HUES6 (cell line): ENCODE measurements at regions not wholly inside any gene's neighbourhood (a gene's known extent, or its start where the extent isn't known, plus 50 kb on each side); places are given as distances from the start of the nearest gene placed in this dataset.
"Not testable (repeated sequence)": the region's sequence is repeated elsewhere in the genome, so short reads cannot be mapped to it uniquely, and the experiment has no call there.

Experiments
- H3K27ac ChIP-seq: 2 replicates; pipeline ENCODE4 v1.7.0; 2013; ENCODE audit warnings: low read depth, mild to moderate bottlenecking, low read length, inconsistent platforms
- H3K27me3 ChIP-seq: 2 replicates; pipeline ENCODE4 v1.6.1; 2013; ENCODE audit warnings: low read length; ENCODE audit not compliant: control insufficient read depth, insufficient read depth
- H3K36me3 ChIP-seq: 2 replicates; pipeline ENCODE4 v1.6.1; 2013; ENCODE audit warnings: low read length; ENCODE audit not compliant: control insufficient read depth, insufficient read depth
- H3K4me1 ChIP-seq: 2 replicates; pipeline ENCODE4 v1.6.1; 2013; ENCODE audit warnings: low read length; ENCODE audit not compliant: control insufficient read depth, insufficient read depth
- H3K4me3 ChIP-seq: 2 replicates; pipeline ENCODE4 v1.5.1; 2013; ENCODE audit warnings: low read depth, low read length
- H3K9ac ChIP-seq: one replicate; pipeline ENCODE4 v1.6.1; 2013; ENCODE audit warnings: mild to moderate bottlenecking, low read length
- H3K9me3 ChIP-seq: 2 replicates; pipeline ENCODE4 v1.6.1; 2013; ENCODE audit warnings: low read depth, low read length; ENCODE audit not compliant: control insufficient read depth, insufficient read depth

DNA sequence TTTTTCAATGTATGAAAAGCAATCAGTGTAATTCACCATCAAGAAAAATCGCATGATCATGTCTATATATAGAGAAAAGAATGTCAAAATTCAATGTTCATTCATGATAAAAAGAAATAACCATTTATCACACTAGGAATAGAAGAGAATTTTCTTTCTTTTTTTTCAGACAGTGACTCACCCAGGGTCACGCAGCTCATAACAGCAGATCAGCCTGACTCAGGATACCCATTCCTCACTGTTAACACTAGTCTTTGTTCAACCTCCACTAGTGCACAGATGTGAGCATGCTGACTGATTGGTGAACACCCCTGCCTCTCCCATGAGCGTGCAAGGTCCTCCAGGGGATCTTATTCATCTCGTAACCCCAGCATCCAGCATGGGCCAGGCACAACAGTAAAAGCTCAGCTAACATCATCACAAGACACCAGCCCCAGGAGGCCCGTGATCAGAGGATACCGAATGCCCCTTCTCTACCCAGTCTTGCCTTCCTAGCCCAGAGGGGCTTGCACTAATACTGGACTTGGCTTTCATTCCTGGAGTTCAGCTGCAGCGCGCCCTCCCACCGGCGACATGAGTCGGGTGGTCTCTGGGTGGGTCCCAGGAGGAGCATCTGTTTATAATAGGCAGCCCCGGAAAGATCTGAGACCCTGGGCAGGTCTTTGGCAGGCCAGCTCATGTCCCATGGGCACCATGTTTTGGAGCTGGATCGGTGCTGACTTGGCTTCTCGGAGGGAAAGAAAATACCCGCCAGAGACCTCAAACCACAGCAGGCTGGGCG lies 539.5 kb upstream of the SLC10A2 start:
- Histone ChIP-seq H3K27ac (no peak overlapping the region), H3K27me3 (no peaks in the 10 kb centered on the region), H3K9ac (no peak overlapping the region), H3K36me3 (no peaks in the 10 kb centered on the region), H3K9me3 (no peaks in the 10 kb centered on the region), H3K4me1 (no peaks in the 10 kb centered on the region), H3K4me3 (no peak overlapping the region)

DNA sequence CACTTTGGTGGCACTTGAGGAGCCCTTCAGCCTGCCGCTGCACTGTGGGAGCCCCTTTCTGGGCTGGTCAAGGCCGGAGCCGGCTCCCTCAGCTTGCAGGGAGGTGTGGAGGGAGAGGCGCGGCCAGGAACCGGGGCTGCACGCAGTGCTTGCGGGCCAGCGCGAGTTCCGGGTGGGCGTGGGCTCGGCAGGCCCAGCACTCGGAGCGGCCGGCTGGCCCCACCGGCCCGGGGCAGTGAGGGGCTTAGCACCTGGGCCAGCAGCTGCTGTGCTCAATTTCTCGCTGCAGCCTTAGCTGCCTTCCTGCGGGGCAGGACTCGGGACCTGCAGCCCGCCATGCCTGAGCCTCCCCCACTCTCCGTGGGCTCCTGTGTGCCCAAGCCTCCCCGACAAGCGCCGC lies 533.7 kb upstream of the SLC10A2 start:
- H3K4me1 ChIP-seq, H3K36me3 ChIP-seq, H3K27me3 ChIP-seq, H3K27ac ChIP-seq, H3K9ac ChIP-seq, H3K4me3 ChIP-seq, H3K9me3 ChIP-seq: not testable (repeated sequence)

DNA sequence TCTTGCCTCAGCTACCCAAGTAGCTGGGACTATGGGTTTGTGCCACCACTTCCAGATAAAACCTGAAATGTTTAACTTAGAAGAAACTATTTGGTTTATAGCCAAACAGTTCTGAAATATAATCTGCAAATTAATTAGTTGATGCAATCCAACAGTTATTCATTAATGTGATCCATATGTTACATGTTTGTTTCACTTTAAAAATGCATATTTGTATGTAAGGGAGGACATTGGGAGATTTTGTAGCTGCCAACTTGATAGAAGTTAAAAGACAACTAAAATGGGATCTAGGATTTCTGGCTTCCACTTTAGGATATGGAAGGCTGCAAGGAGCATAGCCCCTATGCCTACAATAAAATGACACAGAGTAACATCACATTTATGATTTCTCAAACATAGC lies 532.5 kb upstream of the SLC10A2 start:
- Histone ChIP-seq H3K4me3 (no peak overlapping the region), H3K4me1 (no peaks in the 10 kb centered on the region), H3K27me3 (no peaks in the 10 kb centered on the region), H3K9me3 (no peaks in the 10 kb centered on the region), H3K9ac (no peak overlapping the region), H3K27ac (no peak overlapping the region), H3K36me3 (no peaks in the 10 kb centered on the region)

DNA sequence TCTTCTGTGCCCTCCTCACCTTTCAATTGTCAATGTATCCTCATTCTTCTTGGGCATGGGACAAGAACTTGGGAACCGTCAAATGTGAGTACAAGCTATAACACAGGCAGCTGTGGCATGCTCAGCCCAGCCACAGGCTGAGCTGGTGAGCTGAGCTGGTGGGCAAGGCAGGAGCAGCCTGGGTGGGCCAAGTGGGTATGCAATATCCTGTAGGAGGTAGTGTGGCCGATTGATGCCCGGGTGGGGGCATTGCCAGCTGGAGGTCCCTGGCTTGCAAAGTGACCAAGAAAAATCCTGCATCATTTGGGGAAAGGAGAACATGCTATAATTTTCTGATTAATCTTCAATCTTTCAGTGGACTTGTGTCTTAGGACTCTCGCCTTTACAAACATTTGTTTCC lies 507.2 kb upstream of the SLC10A2 start:
- Histone ChIP-seq H3K9me3 (peaks cover 6% of the 10 kb centered on the region), H3K27me3 (no peaks in the 10 kb centered on the region), H3K4me1 (no peaks in the 10 kb centered on the region), H3K36me3 (no peaks in the 10 kb centered on the region), H3K9ac (no peak overlapping the region), H3K27ac (no peak overlapping the region), H3K4me3 (no peak overlapping the region)

DNA sequence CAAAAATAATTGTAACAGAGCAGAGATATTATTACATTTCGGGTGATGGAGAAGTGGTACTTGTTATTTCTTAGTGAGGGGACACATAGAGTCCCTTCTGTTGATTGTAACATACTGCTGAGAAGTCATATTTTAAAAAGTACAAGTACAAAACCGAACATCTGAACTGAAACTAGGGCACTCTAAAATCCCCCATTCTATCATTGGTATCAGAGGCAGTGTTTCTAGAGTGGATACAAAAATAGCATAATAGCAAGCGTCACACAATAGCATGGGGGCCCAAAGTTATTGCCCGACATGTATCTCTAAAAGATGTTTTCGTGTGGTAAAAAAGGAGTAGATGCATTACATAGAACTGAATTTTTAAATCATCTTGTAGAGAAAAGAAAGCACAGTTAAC lies 502.1 kb upstream of the SLC10A2 start:
- Histone ChIP-seq H3K4me3 (no peak overlapping the region), H3K36me3 (no peaks in the 10 kb centered on the region), H3K27ac (no peak overlapping the region), H3K9me3 (peaks cover 4% of the 10 kb centered on the region), H3K9ac (no peak overlapping the region), H3K4me1 (no peaks in the 10 kb centered on the region), H3K27me3 (no peaks in the 10 kb centered on the region)

DNA sequence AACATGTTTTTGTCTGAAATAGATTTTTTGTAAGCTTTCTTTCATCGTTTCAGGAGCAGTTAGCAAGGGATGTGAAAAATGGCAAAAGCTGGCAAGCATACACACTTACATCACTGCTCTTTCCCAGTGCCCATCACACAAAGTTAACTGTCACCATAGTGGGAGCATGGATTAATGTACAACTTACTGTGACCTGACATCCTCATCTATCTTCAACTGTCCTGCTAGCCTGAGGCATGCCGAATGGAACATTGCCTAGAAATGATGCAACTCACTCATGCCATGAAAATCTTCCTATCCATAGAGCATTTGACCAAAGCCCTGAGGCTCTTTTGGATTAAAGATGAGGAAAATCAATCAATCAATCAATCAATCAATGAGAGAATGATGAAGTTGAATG lies 491.7 kb upstream of the SLC10A2 start:
- Histone ChIP-seq H3K9ac (no peak overlapping the region), H3K27me3 (no peaks in the 10 kb centered on the region), H3K4me1 (no peaks in the 10 kb centered on the region), H3K9me3 (no peaks in the 10 kb centered on the region), H3K36me3 (no peaks in the 10 kb centered on the region), H3K4me3 (no peak overlapping the region), H3K27ac (no peak overlapping the region)

DNA sequence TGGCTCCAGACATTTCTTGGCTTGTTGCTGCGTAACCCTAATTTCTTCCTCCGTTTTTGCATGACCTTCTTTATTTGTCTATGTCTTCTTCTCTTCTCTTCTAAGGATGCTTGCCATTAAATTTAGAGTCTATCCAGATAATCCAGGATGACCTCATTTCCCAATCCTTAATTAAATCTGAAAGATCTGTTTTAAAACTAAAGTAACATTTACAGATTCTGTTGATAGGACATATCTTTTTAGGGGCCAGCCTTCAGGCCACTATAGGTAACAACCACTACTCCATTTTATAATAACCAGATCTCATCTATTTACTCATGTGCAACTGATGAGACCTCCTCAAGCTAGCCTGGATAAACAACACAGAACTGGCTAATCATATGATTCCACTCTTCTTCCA lies 490.5 kb upstream of the SLC10A2 start:
- Histone ChIP-seq H3K27me3 (no peaks in the 10 kb centered on the region), H3K27ac (no peak overlapping the region), H3K9ac (no peak overlapping the region), H3K36me3 (no peaks in the 10 kb centered on the region), H3K9me3 (no peaks in the 10 kb centered on the region), H3K4me3 (no peak overlapping the region), H3K4me1 (no peaks in the 10 kb centered on the region)

DNA sequence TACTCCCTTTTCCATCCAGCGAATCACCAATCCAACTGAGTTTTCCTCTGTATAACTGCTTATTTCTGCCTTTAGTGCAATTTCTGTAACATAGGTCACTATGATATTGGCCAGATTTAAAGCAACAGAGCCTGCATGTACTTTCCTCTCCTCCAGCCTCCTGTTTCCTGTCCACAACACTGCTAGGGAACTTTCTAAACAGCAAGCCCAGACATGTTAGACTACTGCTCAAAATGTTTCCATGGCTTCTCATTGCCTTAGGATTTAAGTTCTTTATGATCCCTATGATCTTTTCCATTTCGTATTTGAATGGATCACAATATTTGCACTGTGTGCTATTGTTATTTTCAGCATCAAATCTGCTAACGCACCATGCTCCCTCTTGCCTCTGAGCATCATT lies 481.7 kb upstream of the SLC10A2 start:
- peaks cover 15% of the 10 kb centered on the region; the same call in 1 of the 2 replicates for H3K9me3 ChIP-seq
- H3K27ac ChIP-seq: no peak overlapping the region
- no peak overlapping the region for H3K9ac ChIP-seq

DNA sequence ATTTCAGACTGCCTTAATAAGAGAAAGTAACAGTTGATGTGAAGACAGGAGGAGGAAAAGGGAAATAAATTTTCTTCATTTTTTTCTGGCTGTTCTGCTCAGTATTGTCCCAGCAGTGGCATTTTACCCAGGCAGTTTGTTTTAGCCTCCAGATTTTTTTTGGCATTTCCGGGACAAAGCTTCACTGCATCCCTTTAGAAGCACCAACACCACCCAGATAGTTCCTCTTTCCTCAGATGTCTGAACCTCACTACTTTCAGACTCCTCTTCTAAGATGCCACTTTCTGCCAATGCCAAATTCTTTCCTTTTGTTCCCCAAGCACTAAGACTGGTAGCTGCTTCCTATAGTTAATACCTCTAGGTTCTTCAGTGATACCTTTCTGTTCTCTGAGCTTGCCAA lies 480.1 kb upstream of the SLC10A2 start:
- Histone ChIP-seq H3K27me3 (no peaks in the 10 kb centered on the region), H3K9ac (no peak overlapping the region), H3K9me3 (peaks cover 15% of the 10 kb centered on the region; the same call in 1 of the 2 replicates), H3K4me1 (no peaks in the 10 kb centered on the region), H3K36me3 (no peaks in the 10 kb centered on the region), H3K4me3 (no peak overlapping the region), H3K27ac (no peak overlapping the region)

More for the DNA sequence above, 481.7 kb upstream of the SLC10A2 start:
- Histone ChIP-seq H3K36me3 (no peaks in the 10 kb centered on the region), H3K4me1 (no peaks in the 10 kb centered on the region), H3K27me3 (no peaks in the 10 kb centered on the region), H3K4me3 (no peak overlapping the region)

DNA sequence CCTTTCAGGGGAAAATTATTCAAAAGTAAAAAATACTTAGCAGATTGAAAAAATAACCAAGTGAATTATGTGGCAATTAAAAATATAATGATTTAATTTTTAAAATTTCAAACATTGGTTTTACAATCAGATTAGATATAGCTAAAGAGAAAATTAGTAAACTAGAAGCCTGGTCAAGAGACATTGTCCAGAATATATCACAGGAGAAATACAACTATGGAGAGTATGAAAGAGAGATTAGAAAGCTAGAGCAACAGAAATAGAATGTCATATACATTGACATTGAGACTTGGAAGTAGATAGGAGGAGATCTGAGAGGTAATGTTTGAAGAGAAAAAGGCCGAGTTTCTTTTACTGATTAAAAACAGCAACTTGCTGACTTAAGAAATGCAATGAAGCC lies 476.4 kb upstream of the SLC10A2 start:
- Histone ChIP-seq H3K27ac (no peak overlapping the region), H3K36me3 (no peaks in the 10 kb centered on the region), H3K9me3 (peaks cover 15% of the 10 kb centered on the region; the same call in 1 of the 2 replicates), H3K4me1 (no peaks in the 10 kb centered on the region), H3K9ac (no peak overlapping the region), H3K4me3 (no peak overlapping the region), H3K27me3 (no peaks in the 10 kb centered on the region)

DNA sequence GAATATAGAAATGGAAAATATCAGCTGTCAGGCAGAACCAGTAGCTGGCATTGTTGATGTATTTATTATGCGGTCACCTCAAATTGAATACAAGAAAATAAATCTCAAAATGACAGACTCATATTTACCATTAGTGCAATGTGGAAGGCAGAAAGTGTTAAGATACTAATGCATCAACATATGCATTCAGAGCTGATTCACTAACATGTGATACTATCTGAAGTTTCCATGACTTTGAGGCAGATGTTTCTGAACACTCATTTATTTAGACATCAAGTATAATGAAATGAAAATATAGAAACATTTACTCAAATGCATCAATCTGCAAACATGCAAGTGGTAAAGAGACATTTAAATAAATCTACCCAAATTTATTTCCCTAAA lies 474.2 kb upstream of the SLC10A2 start:
- H3K4me1 ChIP-seq: no peaks in the 10 kb centered on the region
- no peak overlapping the region for H3K4me3 ChIP-seq
- peaks cover 11% of the 10 kb centered on the region; the same call in 1 of the 2 replicates for H3K9me3 ChIP-seq
- no peaks in the 10 kb centered on the region for H3K36me3 ChIP-seq
- no peak overlapping the region for H3K9ac ChIP-seq
- no peaks in the 10 kb centered on the region for H3K27me3 ChIP-seq
- H3K27ac ChIP-seq: no peak overlapping the region
